ENCODE measurements at regions not wholly inside any gene's neighbourhood (a gene's known extent, or its start where the extent isn't known, plus 50 kb on each side); places are given as distances from the start of the nearest gene placed in this dataset.

- in situ Hi-C loops (cut with MboI; ENCODE audit: low pct_ligation_motif_present in 1 of 4, low pct_unique_long_range_greater_than_20kb in 1 of 4, low sequenced_read_pairs in 3 of 4), result no loop called here
- 56 to 67% methylated on average over 1 of the region's 1 CpG for WGBS, 2 donors (ENCODE audit: low coverage in 1 of 2)
- intact Hi-C loops (cut with DNase I; ENCODE audit: low total_unique reads), result no loop called here
Measured at GRCh38 chr9:82820186-82820585, 242.8 kb downstream of the RASEF start.

GRCh38 chr9:82829818-82830217, 233.1 kb downstream of the RASEF start:
- TF ChIP-seq POLR2A (IDR thresholded peaks at IDR 0.05), result no peak
- no peak for TF ChIP-seq CTCF (IDR thresholded peaks at IDR 0.05)
- no peak for TF ChIP-seq POLR2AphosphoS5 (IDR thresholded peaks at IDR 0.05)
- no peak for TF ChIP-seq EP300 (IDR thresholded peaks at IDR 0.05; ENCODE audit: low read depth)
- intact Hi-C loops (cut with DNase I; ENCODE audit: low total_unique reads) (no loop called here), in situ Hi-C loops (cut with MboI; ENCODE audit: low pct_ligation_motif_present in 1 of 4, low pct_unique_long_range_greater_than_20kb in 1 of 4, low sequenced_read_pairs in 3 of 4) (no loop called here)
- Histone ChIP-seq H3K27ac (no peak overlapping the region), H3K4me1 (peaks cover 0 to 3% (median 0%) of the 10 kb centered on the region in 4 donors), H3K36me3 (no peaks in the 10 kb centered on the region), H3K27me3 (no peaks in the 10 kb centered on the region), H3K9me3 (no peaks in the 10 kb centered on the region), H3K4me3 (no peak overlapping the region)
- DNase-seq, result no peak
- 20 to 25% methylated on average over 4 of the region's 4 CpGs for WGBS, 2 donors (ENCODE audit: low coverage in 1 of 2)

More at GRCh38 chr9:82820186-82820585, 242.8 kb downstream of the RASEF start:
- Histone ChIP-seq H3K27me3 (no peaks in the 10 kb centered on the region), H3K36me3 (no peaks in the 10 kb centered on the region), H3K4me3 (no peak overlapping the region), H3K27ac (no peak overlapping the region), H3K9me3 (no peaks in the 10 kb centered on the region), H3K4me1 (no peaks in the 10 kb centered on the region)
- DNase-seq, result no peak
- no peak for TF ChIP-seq EP300 (IDR thresholded peaks at IDR 0.05; ENCODE audit: low read depth)
- no peak for TF ChIP-seq POLR2A (IDR thresholded peaks at IDR 0.05)
- TF ChIP-seq CTCF (IDR thresholded peaks at IDR 0.05), result no peak
- no peak for TF ChIP-seq POLR2AphosphoS5 (IDR thresholded peaks at IDR 0.05)

- TF ChIP-seq POLR2AphosphoS5 (IDR thresholded peaks at IDR 0.05), result no peak
- TF ChIP-seq EP300 (IDR thresholded peaks at IDR 0.05; ENCODE audit: low read depth), result no peak
- TF ChIP-seq CTCF (IDR thresholded peaks at IDR 0.05), result no peak
- no peak for TF ChIP-seq POLR2A (IDR thresholded peaks at IDR 0.05)
- whole genome bisulfite sequencing, 2 donors (ENCODE audit: low coverage in 1 of 2), result 86 to 95% methylated on average over 2 of the region's 2 CpGs
- H3K27me3 ChIP-seq, result no peaks in the 10 kb centered on the region
- in situ Hi-C loops (cut with MboI; ENCODE audit: low pct_ligation_motif_present in 1 of 4, low pct_unique_long_range_greater_than_20kb in 1 of 4, low sequenced_read_pairs in 3 of 4), result no loop called here
- no peaks in the 10 kb centered on the region for H3K4me1 ChIP-seq
- H3K36me3 ChIP-seq, result no peaks in the 10 kb centered on the region
- H3K9me3 ChIP-seq, result peaks cover 0 to 3% of the 10 kb centered on the region in 2 donors
- no peak overlapping the region for H3K27ac ChIP-seq
- intact Hi-C loops (cut with DNase I; ENCODE audit: low total_unique reads), result no loop called here
- no peak for DNase-seq
- H3K4me3 ChIP-seq, result no peak overlapping the region
Measured at GRCh38 chr9:82865524-82865923, 197.4 kb downstream of the RASEF start.

- in situ Hi-C loops (cut with MboI; ENCODE audit: low pct_ligation_motif_present in 1 of 4, low pct_unique_long_range_greater_than_20kb in 1 of 4, low sequenced_read_pairs in 3 of 4) (no loop called here), intact Hi-C loops (cut with DNase I; ENCODE audit: low total_unique reads) (no loop called here)
- no peak for DNase-seq
- Histone ChIP-seq H3K4me1 (no peaks in the 10 kb centered on the region), H3K36me3 (no peaks in the 10 kb centered on the region), H3K27ac (no peak overlapping the region), H3K27me3 (no peaks in the 10 kb centered on the region), H3K4me3 (no peak overlapping the region), H3K9me3 (no peaks in the 10 kb centered on the region)
- whole genome bisulfite sequencing, 2 donors (ENCODE audit: low coverage in 1 of 2), result 58 to 67% methylated on average over 5 of the region's 5 CpGs
- no peak for TF ChIP-seq EP300 (IDR thresholded peaks at IDR 0.05; ENCODE audit: low read depth)
- TF ChIP-seq POLR2AphosphoS5 (IDR thresholded peaks at IDR 0.05), result no peak
- TF ChIP-seq POLR2A (IDR thresholded peaks at IDR 0.05), result no peak
- no peak for TF ChIP-seq CTCF (IDR thresholded peaks at IDR 0.05)
Measured at GRCh38 chr9:82880336-82881050, 182.4 kb downstream of the RASEF start.

Data from transverse colon (tissue), 4 donors.